ENCODE measurements at regions not wholly inside any gene's neighbourhood (a gene's known extent, or its start where the extent isn't known, plus 50 kb on each side); places are given as distances from the start of the nearest gene placed in this dataset.

- Histone ChIP-seq H3K4me1 (no peaks in the 10 kb centered on the region), H3K9me3 (no peaks in the 10 kb centered on the region), H3K27me3 (ENCODE audit: low read depth) (no peaks in the 10 kb centered on the region), H3K4me3 (no peak overlapping the region), H3K36me3 (replicated peaks) (no peaks in the 10 kb centered on the region)
- in situ Hi-C loops (cut with MboI; ENCODE audit: low sequenced_read_pairs), result no loop called here
- no peak for DNase-seq (ENCODE audit: low spot score in 2 of 2)
Measured at GRCh38 chr18:41593171-41593675, 361.8 kb upstream of the PIK3C3 start.

GRCh38 chr18:41587976-41588375, 367.1 kb upstream of the PIK3C3 start:
- H3K4me1 ChIP-seq, result no peaks in the 10 kb centered on the region
- H3K9me3 ChIP-seq, result no peaks in the 10 kb centered on the region
- no peak overlapping the region for H3K4me3 ChIP-seq
- H3K36me3 ChIP-seq (replicated peaks), result no peaks in the 10 kb centered on the region
- H3K27me3 ChIP-seq (ENCODE audit: low read depth), result no peaks in the 10 kb centered on the region
- no peak for DNase-seq (ENCODE audit: low spot score in 2 of 2)
- in situ Hi-C loops (cut with MboI; ENCODE audit: low sequenced_read_pairs), result no loop called here

- Histone ChIP-seq H3K4me3 (no peak overlapping the region), H3K4me1 (no peaks in the 10 kb centered on the region), H3K9me3 (no peaks in the 10 kb centered on the region), H3K27me3 (ENCODE audit: low read depth) (peaks cover 3% of the 10 kb centered on the region; the same call in 1 of the 2 replicates), H3K36me3 (replicated peaks) (no peaks in the 10 kb centered on the region)
- DNase-seq (ENCODE audit: low spot score in 2 of 2), result no peak
- in situ Hi-C loops (cut with MboI; ENCODE audit: low sequenced_read_pairs), result no loop called here
Measured at GRCh38 chr18:41585512-41585911, 369.5 kb upstream of the PIK3C3 start.

- Histone ChIP-seq H3K4me1 (no peaks in the 10 kb centered on the region), H3K27me3 (ENCODE audit: low read depth) (peaks cover 3% of the 10 kb centered on the region; the same call in 1 of the 2 replicates), H3K4me3 (no peak overlapping the region), H3K9me3 (no peaks in the 10 kb centered on the region), H3K36me3 (replicated peaks) (no peaks in the 10 kb centered on the region)
- in situ Hi-C loops (cut with MboI; ENCODE audit: low sequenced_read_pairs), result no loop called here
- no peak for DNase-seq (ENCODE audit: low spot score in 2 of 2)
Measured at GRCh38 chr18:41579185-41579584, 375.8 kb upstream of the PIK3C3 start.

- Histone ChIP-seq H3K27me3 (ENCODE audit: low read depth) (peaks cover 3% of the 10 kb centered on the region; the same call in 1 of the 2 replicates), H3K4me3 (no peak overlapping the region), H3K4me1 (no peaks in the 10 kb centered on the region), H3K9me3 (no peaks in the 10 kb centered on the region), H3K36me3 (replicated peaks) (no peaks in the 10 kb centered on the region)
- in situ Hi-C loops (cut with MboI; ENCODE audit: low sequenced_read_pairs), result no loop called here
- no peak for DNase-seq (ENCODE audit: low spot score in 2 of 2)
Measured at GRCh38 chr18:41577529-41577928, 377.5 kb upstream of the PIK3C3 start.

GRCh38 chr18:41576643-41577042, 378.4 kb upstream of the PIK3C3 start:
- in situ Hi-C loops (cut with MboI; ENCODE audit: low sequenced_read_pairs), result no loop called here
- H3K36me3 ChIP-seq (replicated peaks), result no peaks in the 10 kb centered on the region
- no peaks in the 10 kb centered on the region for H3K9me3 ChIP-seq
- DNase-seq (ENCODE audit: low spot score in 2 of 2), result no peak
- H3K4me3 ChIP-seq, result no peak overlapping the region
- H3K27me3 ChIP-seq (ENCODE audit: low read depth), result peaks cover 3% of the 10 kb centered on the region; the same call in 1 of the 2 replicates
- no peaks in the 10 kb centered on the region for H3K4me1 ChIP-seq

GRCh38 chr18:41569867-41570266, 385.2 kb upstream of the PIK3C3 start:
- DNase-seq (ENCODE audit: low spot score in 2 of 2), result no peak
- H3K36me3 ChIP-seq (replicated peaks), result no peaks in the 10 kb centered on the region
- no peaks in the 10 kb centered on the region for H3K4me1 ChIP-seq
- no peaks in the 10 kb centered on the region for H3K27me3 ChIP-seq (ENCODE audit: low read depth)
- no peak overlapping the region for H3K4me3 ChIP-seq
- H3K9me3 ChIP-seq, result no peaks in the 10 kb centered on the region
- in situ Hi-C loops (cut with MboI; ENCODE audit: low sequenced_read_pairs), result no loop called here

GRCh38 chr18:41561961-41562360, 393.1 kb upstream of the PIK3C3 start:
- no peaks in the 10 kb centered on the region for H3K9me3 ChIP-seq
- H3K36me3 ChIP-seq (replicated peaks), result no peaks in the 10 kb centered on the region
- DNase-seq (ENCODE audit: low spot score in 2 of 2), result no peak
- H3K4me1 ChIP-seq, result no peaks in the 10 kb centered on the region; the same call in 1 of the 2 replicates
- H3K27me3 ChIP-seq (ENCODE audit: low read depth), result no peaks in the 10 kb centered on the region
- H3K4me3 ChIP-seq, result no peak overlapping the region
- in situ Hi-C loops (cut with MboI; ENCODE audit: low sequenced_read_pairs), result no loop called here

- no peak overlapping the region for H3K4me3 ChIP-seq
- no peaks in the 10 kb centered on the region for H3K9me3 ChIP-seq
- H3K27me3 ChIP-seq (ENCODE audit: low read depth), result no peaks in the 10 kb centered on the region
- DNase-seq (ENCODE audit: low spot score in 2 of 2), result no peak
- no peaks in the 10 kb centered on the region for H3K36me3 ChIP-seq (replicated peaks)
- in situ Hi-C loops (cut with MboI; ENCODE audit: low sequenced_read_pairs), result no loop called here
- no peaks in the 10 kb centered on the region; the same call in 1 of the 2 replicates for H3K4me1 ChIP-seq
Measured at GRCh38 chr18:41558715-41559114, 396.3 kb upstream of the PIK3C3 start.

GRCh38 chr18:41553716-41554115, 401.3 kb upstream of the PIK3C3 start:
- H3K9me3 ChIP-seq, result no peaks in the 10 kb centered on the region
- H3K36me3 ChIP-seq (replicated peaks), result no peaks in the 10 kb centered on the region
- in situ Hi-C loops (cut with MboI; ENCODE audit: low sequenced_read_pairs), result no loop called here
- DNase-seq (ENCODE audit: low spot score in 2 of 2), result no peak
- no peaks in the 10 kb centered on the region for H3K27me3 ChIP-seq (ENCODE audit: low read depth)
- no peaks in the 10 kb centered on the region for H3K4me1 ChIP-seq
- H3K4me3 ChIP-seq, result no peak overlapping the region

GRCh38 chr18:41548521-41549260, 406.3 kb upstream of the PIK3C3 start:
- Histone ChIP-seq H3K9me3 (no peaks in the 10 kb centered on the region), H3K36me3 (replicated peaks) (no peaks in the 10 kb centered on the region), H3K4me3 (no peak overlapping the region), H3K27me3 (ENCODE audit: low read depth) (no peaks in the 10 kb centered on the region), H3K4me1 (no peaks in the 10 kb centered on the region)
- no peak for DNase-seq (ENCODE audit: low spot score in 2 of 2)
- in situ Hi-C loops (cut with MboI; ENCODE audit: low sequenced_read_pairs), result no loop called here

- DNase-seq (ENCODE audit: low spot score in 2 of 2), result no peak
- Histone ChIP-seq H3K9me3 (no peaks in the 10 kb centered on the region), H3K27me3 (ENCODE audit: low read depth) (no peaks in the 10 kb centered on the region), H3K4me1 (no peaks in the 10 kb centered on the region), H3K36me3 (replicated peaks) (no peaks in the 10 kb centered on the region), H3K4me3 (no peak overlapping the region)
- in situ Hi-C loops (cut with MboI; ENCODE audit: low sequenced_read_pairs), result no loop called here
Measured at GRCh38 chr18:41545091-41545888, 409.7 kb upstream of the PIK3C3 start.

- no peaks in the 10 kb centered on the region for H3K27me3 ChIP-seq (ENCODE audit: low read depth)
- no peaks in the 10 kb centered on the region for H3K36me3 ChIP-seq (replicated peaks)
- H3K4me1 ChIP-seq, result no peaks in the 10 kb centered on the region
- no peak overlapping the region for H3K4me3 ChIP-seq
- in situ Hi-C loops (cut with MboI; ENCODE audit: low sequenced_read_pairs), result no loop called here
- H3K9me3 ChIP-seq, result no peaks in the 10 kb centered on the region
- DNase-seq (ENCODE audit: low spot score in 2 of 2), result no peak
Measured at GRCh38 chr18:41543815-41544214, 411.2 kb upstream of the PIK3C3 start.

- Histone ChIP-seq H3K4me3 (no peak overlapping the region), H3K9me3 (no peaks in the 10 kb centered on the region), H3K4me1 (no peaks in the 10 kb centered on the region), H3K27me3 (ENCODE audit: low read depth) (no peaks in the 10 kb centered on the region), H3K36me3 (replicated peaks) (no peaks in the 10 kb centered on the region)
- no peak for DNase-seq (ENCODE audit: low spot score in 2 of 2)
- in situ Hi-C loops (cut with MboI; ENCODE audit: low sequenced_read_pairs), result no loop called here
Measured at GRCh38 chr18:41540237-41540871, 414.7 kb upstream of the PIK3C3 start.
